ENCODE measurements at regions not wholly inside any gene's neighbourhood (a gene's known extent, or its start where the extent isn't known, plus 50 kb on each side); places are given as distances from the start of the nearest gene placed in this dataset.
"Not testable (repeated sequence)": the region's sequence is repeated elsewhere in the genome, so short reads cannot be mapped to it uniquely, and the experiment has no call there.

- DNase-seq = no peak
Observed at GRCh38 chr2:105526000-105526925, 127.4 kb upstream of the FHL2 start.

- no peak for DNase-seq
Observed at GRCh38 chr2:105525201-105525600, 126.3 kb upstream of the FHL2 start.

- no peak for DNase-seq
Observed at GRCh38 chr2:105522645-105523044, 123.8 kb upstream of the FHL2 start.

GRCh38 chr2:105521616-105522015 lies 122.8 kb upstream of the FHL2 start:
- no peak for DNase-seq

- DNase-seq = no peak
Observed at GRCh38 chr2:105521176-105521575, 122.3 kb upstream of the FHL2 start.

GRCh38 chr2:105519516-105519915 lies 120.7 kb upstream of the FHL2 start:
- no peak for DNase-seq

- no peak for DNase-seq
Observed at GRCh38 chr2:105518897-105519296, 120.0 kb upstream of the FHL2 start.

GRCh38 chr2:105517814-105518705 lies 119.2 kb upstream of the FHL2 start:
- DNase-seq = no peak

- no peak for DNase-seq
Observed at GRCh38 chr2:105515581-105516415, 116.9 kb upstream of the FHL2 start.

GRCh38 chr2:105514576-105514975 lies 115.7 kb upstream of the FHL2 start:
- no peak for DNase-seq

GRCh38 chr2:105510761-105511528 lies 112.1 kb upstream of the FHL2 start:
- DNase-seq = no peak

- DNase-seq = no peak
Observed at GRCh38 chr2:105509269-105510086, 110.6 kb upstream of the FHL2 start.

GRCh38 chr2:105506860-105507259 lies 108.0 kb upstream of the FHL2 start:
- DNase-seq = not testable (repeated sequence)

GRCh38 chr2:105504459-105504858 lies 105.6 kb upstream of the FHL2 start:
- DNase-seq = no peak

- DNase-seq = no peak
Observed at GRCh38 chr2:105502625-105503334, 103.9 kb upstream of the FHL2 start.

GRCh38 chr2:105498281-105498846 lies 99.5 kb upstream of the FHL2 start:
- DNase-seq = no peak

- DNase-seq = no peak
Observed at GRCh38 chr2:105497094-105497493, 98.2 kb upstream of the FHL2 start.

- DNase-seq = no peak
Observed at GRCh38 chr2:105496271-105496670, 97.4 kb upstream of the FHL2 start.

GRCh38 chr2:105494683-105495425 lies 96.0 kb upstream of the FHL2 start:
- no peak for DNase-seq
